ENCODE measurements at regions not wholly inside any gene's neighbourhood (a gene's known extent, or its start where the extent isn't known, plus 50 kb on each side); places are given as distances from the start of the nearest gene placed in this dataset.

DNA sequence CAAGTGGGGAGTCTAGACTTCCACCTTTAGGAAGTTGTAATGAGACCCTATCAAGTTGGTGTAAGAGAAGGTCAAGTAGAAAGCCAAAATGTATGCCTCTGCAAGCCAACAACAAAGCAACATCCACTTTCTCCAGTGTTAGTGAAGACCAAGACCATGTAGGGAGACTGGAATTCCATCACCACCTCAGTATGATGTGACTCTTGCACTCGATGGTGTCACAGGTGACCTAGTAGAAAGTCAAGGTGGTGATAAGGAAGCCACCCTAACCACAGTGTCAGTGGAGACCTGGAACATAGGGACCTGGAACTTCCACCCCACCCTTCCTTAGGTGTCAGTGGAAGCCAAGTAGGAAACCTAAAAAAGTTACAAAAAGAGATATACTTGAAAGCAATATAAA lies 278.1 kb upstream of the KCNMB2 start:
- no peak for DNase-seq

DNA sequence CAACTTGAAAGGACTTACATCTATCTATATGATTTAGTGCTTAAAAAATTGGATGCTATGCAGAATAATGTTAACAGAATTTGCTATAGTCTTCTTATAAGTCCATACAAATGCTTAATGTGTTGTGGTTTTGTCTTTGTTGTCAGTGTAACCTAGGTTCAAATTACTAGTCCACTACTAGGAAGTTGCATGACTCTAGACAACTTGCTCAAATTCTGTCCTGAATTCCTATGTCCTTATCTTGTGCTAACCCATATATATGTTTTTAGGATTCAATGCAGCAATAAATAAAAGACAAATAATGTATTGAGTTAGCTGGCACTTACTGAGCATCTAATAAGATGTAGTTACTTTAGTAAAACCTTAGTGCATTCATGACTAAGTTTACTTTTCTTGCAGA lies 276.5 kb upstream of the KCNMB2 start:
- no peak for DNase-seq

DNA sequence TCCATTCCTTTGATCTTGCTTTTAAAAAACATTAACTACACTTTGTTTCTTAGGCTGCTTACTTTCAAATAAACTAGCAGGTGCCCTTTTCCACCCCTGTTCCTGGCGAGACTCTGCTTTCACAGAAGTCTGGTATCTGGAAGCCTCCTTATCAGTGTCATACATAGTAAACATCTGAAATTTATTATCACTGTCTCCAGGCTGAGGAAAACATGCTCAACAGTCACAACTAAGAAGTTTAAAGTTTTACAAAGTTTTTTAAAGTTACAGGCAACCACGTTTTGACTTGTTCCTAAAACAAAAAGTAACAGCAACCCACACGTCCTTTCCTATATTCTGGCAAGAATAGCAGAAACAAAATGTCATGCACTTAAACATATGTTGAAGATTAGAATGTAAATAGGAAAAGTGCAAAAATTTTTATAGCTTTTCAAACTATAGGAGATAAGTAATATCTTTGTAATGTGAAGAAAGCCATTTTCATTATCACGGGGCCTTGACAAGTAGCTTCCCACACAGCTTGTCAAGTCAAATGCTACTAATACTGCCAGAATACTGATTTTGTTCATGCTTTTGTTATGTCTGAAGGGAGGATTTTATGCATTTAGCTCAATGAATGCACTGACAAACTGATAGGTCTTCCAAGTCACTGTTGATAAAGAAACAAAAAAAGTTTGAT lies 275.2 kb upstream of the KCNMB2 start:
- no peak for DNase-seq

DNA sequence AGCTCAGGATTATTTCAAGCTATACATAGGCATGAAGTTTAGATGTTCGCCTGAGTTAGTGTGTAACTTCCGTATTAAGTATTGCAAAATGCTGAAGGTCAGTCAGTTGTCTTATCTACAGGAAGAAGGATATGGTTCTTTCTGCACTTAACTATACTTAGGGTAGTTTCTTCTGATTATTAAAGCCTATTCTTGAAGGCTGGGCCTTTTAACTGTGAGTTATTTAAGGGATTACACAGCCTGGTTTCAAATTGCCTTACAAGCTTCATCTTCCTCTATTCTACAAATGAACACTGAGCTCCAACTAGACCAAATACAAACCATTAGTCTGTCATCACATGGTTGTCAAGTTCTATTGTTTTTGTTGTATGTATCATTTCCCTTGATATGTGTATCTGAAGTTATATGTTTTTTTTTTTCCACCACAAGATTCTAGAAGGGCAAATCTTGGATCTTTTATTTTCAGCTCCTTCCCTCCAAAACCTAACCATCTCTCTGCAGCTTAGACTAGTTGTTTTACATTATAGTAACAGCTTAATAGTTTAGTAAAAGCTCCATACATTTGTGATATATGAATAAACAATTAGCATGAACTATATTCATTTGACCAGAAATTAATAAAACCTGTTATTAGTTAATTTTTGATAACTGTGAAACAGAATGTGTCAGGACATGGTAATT lies 272.9 kb upstream of the KCNMB2 start:
- peak; percentile 15 to 35 for DNase-seq

DNA sequence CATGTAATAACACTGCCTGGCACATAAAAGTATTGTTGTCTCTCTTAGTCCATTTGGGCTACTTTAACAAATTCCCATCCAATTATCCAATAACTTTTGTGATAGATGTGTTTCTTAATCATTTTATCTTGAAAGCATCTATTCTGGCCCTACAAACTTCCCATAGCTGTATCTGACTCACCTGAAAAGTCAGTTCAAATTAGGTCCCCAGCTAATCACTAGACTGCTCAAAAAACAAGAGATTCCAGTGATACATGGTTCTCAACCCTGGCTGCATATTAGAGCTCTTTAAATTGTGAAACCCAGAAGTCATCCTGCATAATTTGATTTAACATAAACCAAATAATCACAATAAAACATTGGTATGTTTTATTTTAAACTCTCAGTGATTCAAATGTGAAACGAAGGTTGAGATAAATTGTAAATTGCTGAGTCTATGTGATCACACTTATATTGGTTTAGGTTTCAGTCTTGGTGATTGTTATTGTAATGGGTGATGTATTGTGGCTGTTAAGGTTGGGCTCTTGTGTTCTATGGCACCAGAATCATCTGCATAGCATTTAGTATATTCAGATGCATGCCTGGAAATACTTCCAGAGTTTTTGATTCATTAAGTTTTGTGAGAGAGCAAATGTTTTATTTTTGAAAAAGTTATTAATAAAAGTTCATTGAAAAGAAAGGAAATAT lies 268.9 kb upstream of the KCNMB2 start:
- DNase-seq, result no peak

- no peak for DNase-seq
Observed at GRCh38 chr3:178270838-178271237, 265.4 kb upstream of the KCNMB2 start.

DNA sequence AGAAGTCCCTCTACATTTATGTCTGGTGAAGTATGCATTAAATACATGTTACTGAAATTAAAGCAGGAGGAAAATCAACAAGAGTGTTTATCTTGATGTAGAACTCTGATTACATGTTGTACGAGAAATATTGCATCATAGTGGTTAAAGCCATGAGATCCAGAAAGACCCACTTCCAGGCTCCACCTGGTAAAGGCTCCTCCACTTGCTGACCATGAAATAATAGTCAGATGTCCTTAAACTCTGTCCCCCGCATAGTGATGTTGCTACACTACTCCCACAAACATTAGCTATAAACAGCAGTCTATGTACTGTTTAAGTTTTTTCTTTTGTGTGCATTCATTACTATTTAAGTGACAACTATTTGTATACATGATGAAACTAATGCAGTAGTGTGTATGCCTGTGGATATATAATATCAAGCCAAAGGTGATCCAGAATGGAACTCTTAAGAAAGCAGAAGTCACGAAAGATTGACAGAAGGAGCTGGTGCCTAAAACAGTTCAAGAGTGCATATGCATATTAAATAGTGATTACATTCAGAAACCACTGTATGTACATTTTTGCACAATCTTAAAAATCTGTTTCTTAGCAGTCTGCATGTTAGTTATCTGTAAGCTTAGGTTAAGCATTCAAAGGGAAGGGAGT lies 264.4 kb upstream of the KCNMB2 start:
- DNase-seq, result no peak

DNA sequence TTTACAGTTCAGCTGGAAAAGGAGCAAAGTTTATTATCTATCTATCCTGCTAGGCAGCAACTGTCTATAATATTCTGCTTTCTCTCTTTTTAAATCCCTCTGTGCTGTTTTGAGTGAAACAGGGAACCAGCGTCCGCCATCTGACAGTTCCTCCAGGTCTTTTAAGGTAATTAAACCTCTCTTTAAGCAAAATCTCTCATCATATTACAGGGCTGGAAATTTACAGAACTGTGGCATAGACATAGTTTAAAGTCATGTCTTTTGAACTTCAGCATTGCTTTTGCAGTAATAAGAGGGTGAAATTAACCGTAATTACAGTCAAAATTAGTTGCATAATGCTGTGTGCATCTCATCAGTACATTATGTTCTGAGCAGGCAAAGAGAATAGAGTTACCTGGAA lies 263.4 kb upstream of the KCNMB2 start:
- no peak for DNase-seq

- DNase-seq, result no peak
Observed at GRCh38 chr3:178274711-178275110, 261.5 kb upstream of the KCNMB2 start.

DNA sequence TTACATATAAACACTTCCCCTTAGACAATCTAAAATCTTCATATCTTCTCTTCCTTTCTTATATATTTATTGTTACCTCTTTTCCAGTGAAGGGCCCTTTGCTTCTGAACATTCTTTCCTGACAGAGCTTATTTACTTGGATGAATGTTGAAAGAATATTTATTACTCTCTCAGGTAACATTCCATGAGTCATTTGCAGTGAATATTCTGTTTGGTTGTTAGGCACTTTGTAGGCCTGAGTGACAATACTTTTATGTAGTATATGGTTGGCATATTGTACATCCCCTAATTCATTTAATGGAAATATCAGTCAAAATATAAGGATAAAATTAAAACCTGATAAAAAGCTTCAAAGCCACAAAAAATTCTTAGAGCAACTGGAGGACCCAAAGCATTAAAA lies 260.9 kb upstream of the KCNMB2 start:
- no peak for DNase-seq

- DNase-seq, result peak; percentile 6 to 49
Observed at GRCh38 chr3:178275793-178276192, 260.4 kb upstream of the KCNMB2 start.

GRCh38 chr3:178277605-178278004 lies 258.6 kb upstream of the KCNMB2 start:
- DNase-seq, result no peak

DNA sequence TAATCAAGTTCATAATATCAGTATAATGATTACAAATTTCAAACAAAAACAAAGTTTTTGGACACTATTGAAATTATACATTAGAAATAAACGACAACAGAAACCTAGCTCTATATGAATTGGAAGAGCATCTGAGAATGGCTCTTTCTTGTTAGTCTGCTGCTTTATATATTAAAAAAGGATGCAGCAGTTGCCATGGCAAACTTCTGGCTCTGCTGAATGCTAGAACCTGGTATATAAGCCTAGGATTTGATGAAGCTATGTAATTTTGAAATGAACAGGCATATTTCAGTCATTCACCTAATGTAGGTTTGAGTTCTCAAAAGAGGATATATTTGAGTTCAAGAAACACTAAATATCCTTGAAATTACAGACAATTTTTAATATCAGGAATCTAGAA lies 252.7 kb upstream of the KCNMB2 start:
- DNase-seq, result no peak

- DNase-seq, result no peak
Observed at GRCh38 chr3:178284181-178284580, 252.1 kb upstream of the KCNMB2 start.

DNA sequence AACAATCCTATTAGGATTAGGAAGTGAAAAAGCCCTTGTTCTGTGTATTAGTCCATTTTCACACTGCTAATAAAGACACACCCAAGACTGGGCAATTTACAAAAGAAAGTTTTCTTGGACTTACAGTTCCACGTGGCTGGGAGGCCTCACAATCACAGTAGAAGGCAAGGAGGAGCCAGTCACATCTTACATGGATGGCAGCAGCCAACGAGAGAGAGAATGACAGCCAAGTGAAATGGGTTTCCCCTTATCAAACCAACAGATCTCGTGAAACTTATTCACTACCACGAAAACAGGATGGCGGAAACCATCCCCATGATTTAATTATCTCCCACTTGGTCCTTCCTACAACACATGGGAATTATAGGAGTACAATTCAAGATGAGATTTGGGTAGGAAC lies 248.2 kb upstream of the KCNMB2 start:
- no peak for DNase-seq

GRCh38 chr3:178289544-178290160 lies 246.6 kb upstream of the KCNMB2 start:
- no peak for DNase-seq

GRCh38 chr3:178291574-178292370 lies 244.5 kb upstream of the KCNMB2 start:
- DNase-seq, result no peak

DNA sequence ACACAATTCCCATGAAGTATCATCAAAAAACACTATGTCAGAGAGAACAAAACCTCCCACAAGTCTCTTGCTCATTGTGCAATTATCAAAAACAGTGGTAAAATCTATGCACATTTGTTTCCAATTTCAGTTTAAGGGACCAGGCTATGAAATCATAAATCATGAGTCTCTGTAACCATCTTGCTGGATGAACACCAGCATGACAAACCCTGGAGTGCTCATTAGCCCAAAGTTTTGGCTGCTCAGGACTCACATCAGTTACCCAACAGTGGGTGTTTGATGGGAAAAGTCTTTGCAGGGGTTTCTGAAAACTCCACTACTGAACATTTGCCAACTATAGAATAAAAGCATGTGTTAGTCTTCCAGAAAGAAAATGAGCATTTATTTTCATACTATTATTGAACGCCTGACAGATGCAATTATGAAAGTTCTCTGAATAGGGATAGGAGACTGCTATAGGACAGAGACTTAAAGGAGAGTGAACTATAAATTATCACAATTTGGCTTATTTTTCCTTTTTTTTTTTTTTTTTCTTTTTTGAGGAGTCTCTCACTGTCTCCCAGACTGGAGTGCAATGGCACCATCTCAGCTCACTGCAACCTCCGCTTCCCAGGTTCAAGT lies 240.8 kb upstream of the KCNMB2 start:
- DNase-seq, result no peak

- DNase-seq, result no peak
Observed at GRCh38 chr3:178297199-178297598, 239.0 kb upstream of the KCNMB2 start.

DNA sequence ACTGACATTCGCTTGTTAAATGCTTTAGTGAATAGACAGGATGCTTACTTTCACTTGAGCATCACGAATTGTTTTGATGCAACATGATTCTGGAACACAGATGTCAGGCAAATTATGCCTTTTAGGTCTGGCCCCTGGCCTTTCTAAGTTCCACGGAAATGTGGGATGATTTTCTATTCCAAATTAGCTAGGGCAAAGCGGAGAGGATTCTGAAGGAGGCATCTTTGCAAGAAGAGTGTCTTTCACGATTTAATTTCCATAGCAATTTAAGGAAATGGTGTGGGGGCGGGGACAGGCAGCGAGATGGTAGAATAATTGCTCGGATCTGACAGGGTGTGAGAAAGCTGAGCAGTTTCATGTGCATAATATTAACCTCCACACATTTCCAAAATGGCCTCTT lies 238.5 kb upstream of the KCNMB2 start:
- DNase-seq, result no peak

DNA sequence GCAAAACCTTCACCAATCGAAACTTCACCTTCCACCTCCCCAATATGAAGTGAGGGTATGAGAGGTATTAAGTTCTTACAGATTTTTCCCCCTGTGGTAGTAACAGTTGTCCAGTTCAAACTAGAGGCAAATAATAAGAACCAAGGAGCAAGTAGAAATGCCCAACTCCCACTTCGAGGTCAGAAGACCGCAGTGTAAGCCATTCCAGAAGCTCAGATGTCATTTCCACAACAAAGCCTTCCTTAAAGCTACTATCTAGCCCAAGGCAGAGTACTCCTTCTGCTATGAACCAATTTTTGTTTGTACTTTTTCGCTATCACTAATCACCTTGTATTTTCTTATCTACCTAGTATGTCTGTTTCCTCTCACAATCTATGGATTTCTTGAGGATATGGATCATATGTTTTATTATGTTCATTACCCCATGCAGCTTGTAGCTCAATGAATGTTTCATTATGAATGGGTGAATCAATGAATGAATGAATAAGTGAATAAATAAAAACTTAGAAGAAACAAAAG lies 235.7 kb upstream of the KCNMB2 start:
- DNase-seq, result no peak
